A172 (cell line): ENCODE measurements at regions not wholly inside any gene's neighbourhood (a gene's known extent, or its start where the extent isn't known, plus 50 kb on each side); places are given as distances from the start of the nearest gene placed in this dataset.
A peak's percentile ranks its signal among the peaks of the same experiment; 100 is the strongest.

Experiments used
- DNase-seq: peaks from one replicate; pipeline ENCODE4 v3.0.0-alpha.2; 2015; ENCODE audit warnings: low spot score

GRCh38 chr22:34903416-34903815, 162.5 kb upstream of the ISX start:
- DNase-seq, result no peak

GRCh38 chr22:34904486-34904885, 161.5 kb upstream of the ISX start:
- DNase-seq, result no peak

DNA sequence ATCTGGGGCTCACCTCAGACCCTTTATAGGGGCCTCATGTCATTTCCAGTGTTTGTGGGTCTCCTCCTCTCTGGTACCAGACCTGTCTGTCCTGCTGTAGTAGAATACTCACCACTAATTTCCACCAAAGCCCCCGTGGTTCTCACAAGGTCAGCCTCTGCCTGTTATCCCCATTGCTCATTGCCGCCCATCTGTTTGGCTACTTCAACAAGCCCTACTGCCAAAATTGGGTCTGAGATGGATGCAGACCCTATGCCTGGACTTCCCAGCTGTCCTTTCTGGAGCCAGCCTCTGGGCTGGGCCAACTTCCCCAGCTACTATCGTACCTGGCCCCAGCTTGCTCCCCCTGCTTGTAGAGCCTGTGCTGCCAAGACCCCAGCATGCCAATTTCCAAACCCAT, 152.1 kb upstream of the ISX start:
- no peak for DNase-seq

DNA sequence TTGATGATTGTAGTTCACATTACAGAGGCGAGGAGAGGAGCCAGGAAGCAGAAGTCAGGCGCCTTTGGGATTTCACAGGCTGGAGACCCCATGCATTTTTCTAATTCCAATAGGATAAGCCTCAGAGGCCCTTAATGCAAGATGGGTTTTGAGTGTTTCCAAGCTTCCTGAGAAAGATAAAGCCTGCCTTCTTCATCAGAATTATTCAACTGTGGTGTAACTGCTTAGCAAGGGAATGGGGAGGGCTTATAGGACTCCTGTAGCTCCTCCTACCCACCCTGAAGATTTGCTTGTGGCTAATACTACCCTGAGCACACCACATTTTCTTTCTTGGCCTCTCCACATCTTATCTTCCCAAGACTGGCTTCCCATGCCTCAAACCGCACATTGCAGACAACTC, 151.1 kb upstream of the ISX start:
- no peak for DNase-seq

DNA sequence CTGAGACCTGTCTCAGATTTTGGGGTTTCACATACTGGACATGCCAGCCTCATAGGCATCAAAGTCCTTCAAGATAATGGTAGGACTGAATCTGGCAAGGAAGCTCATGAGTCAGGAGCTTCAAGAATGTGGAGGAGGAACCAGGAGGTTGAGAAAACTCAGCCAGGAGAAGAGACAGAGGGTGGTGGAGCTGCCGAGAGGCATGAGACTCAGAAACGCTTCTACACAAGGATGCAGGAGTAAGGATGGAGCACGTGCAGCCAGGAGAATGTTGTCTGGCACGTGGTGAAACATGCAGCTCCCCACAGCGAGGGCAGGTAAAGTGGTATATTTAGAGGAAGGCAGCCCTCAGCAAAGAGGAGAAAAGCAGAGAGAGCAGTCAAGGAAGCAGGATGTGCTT, 148.7 kb upstream of the ISX start:
- DNase-seq, result no peak

- DNase-seq, result no peak
Observed at GRCh38 chr22:34931026-34931425, 134.9 kb upstream of the ISX start.

DNA sequence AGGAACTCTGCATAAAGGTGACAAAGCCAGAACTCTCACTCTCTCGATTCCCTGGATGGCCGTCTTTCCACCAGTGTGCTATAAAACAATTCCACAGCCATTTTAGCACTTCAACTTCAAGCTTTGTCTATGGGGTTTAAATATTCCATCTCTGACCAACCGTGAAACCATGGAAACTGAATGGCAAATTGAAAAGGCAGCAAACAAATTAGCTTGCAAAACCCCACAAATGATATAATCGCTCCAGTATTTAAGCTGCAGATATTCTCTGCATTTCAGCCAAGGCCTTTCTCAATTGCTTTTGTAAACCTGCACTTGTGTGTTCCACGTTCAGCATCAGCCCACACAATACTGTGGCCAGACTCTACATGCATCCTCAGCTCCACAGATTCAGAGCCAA, 131.7 kb upstream of the ISX start:
- DNase-seq, result no peak

- no peak for DNase-seq
Observed at GRCh38 chr22:34943830-34944229, 122.1 kb upstream of the ISX start.

DNA sequence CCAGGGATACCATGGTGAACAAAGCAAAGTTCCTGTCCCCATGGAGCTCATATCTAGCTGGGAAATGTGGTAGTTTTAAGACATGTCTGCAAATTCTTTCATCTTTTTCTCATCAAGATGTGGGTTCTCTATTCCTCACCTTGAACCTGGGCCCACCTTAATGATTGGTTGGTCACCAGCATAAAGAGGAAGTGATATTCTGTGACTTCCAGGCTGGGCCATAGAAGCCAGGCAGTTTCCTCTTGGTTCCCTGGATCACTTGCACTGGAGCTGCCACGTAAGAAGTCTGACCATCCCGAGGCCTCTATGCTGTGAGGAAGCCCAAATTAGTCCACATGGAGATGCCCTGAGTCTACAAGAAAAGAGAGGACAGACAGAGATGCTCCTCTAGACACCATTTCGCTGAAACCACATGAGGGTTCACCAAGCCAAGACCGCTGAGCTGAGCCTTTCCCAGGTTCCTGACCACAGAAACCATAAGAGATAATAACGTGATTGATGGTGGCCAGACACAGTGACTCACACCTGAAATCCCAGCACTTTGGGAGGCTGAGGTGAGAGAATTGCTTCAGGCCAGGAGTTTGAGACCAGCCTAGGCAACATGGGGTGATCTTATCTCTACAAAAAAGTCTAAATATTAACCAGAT, 119.5 kb upstream of the ISX start:
- peak; percentile 2 for DNase-seq

- no peak for DNase-seq
Observed at GRCh38 chr22:34950489-34950888, 115.5 kb upstream of the ISX start.

- no peak for DNase-seq
Observed at GRCh38 chr22:34951212-34951611, 114.7 kb upstream of the ISX start.

DNA sequence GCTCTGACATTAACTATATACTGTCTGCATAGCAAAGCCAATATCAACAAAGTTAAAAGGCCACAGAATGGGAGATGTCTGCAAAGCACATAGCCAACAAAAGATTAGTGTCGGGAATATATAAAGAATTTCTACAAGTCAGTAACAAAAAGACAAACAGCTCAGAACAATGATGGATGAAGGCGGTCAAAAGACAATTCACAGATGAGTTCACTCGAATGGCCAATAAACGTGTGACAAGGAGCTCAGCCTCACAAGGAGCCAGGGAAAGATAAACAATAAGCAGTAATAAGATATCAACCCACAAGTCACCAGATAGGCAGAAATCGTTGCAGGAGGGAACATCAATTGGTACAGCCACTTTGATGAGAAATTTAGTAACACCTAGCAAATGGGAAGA, 106.0 kb upstream of the ISX start:
- no peak for DNase-seq

DNA sequence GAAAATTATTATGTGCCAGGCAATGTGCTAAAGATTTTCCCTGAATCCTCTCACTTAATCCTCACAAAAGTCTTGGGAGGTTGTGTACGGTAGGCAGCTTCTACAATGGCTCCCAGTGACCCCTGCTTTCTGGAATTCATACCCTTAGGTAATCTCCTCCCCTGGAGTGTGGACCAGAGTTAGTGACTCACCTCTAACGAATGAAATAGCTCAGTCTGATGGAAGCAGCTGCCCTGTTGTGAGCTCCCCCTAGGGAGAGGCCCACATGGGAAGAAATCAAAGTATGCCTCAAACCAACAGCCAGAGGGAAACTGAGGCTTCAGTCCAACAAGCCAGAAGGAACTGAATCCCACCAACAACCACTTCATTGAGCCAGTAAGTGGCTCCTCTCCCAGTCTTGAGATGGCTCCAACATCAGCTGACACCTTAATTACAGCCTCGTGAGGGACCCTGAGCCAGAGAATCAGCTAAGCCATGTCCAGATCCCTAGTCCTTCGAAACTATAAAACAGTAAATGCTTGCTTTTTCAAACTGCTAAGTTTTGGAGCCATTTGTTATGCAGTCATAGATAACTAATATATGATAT, 98.9 kb upstream of the ISX start:
- DNase-seq, result peak; percentile 1

DNA sequence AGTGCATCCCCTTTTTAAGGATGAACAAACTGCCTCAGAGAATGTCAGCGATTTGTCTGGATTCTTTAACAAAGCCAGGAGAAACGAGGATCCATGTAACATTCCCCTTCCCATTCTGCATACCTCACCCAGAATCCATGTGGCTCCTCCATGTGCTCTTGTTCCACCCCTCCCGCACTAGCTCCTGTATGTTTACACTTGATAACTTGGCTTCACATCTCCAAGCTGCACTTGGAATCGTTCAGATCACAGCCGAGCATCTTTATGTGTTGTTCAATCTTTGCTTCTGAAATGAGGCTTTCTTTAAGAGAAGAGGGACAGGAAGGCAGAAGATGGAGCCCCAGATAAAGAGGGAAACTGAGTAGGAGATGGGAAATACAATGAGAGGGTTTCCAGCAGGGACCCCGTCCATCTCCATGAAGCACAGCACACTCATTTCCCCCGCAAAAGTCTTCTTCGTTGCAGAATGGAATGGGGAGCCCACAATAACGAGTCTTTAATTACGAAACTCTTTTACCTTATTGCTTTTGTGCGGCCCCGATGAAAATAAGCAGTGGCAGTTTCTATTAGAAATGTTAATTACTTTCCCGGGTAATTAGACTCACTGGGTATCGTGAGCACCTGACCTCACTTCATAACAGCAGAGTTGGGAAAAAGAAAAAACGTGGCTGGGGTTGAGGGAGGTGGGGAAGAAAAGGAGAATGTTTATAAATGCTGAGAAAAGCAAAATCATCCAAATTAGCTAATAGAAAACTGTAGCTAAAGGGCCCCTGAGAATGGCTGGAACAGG, 96.8 kb upstream of the ISX start:
- DNase-seq, result no peak

DNA sequence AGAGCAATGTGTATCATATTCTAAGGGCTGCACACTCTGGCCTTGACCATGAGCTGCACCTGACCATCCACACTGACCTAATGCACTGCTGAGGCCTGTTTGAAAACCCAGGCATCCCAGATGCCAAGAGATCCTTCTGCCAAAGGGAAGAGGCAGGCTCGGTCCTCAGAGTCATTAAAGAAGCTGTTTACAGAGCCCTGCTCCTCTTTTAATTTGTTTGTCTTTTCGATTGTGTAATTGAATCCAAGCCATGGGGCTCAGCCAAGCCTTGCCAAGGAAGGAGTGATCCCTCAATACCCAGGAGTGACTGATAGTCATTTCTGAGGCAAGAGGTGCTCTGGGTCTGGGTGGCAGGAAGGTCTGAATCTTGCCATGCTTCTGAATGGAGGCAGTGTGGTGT, 94.5 kb upstream of the ISX start:
- DNase-seq, result no peak

- no peak for DNase-seq
Observed at GRCh38 chr22:34972191-34972897, 93.6 kb upstream of the ISX start.

DNA sequence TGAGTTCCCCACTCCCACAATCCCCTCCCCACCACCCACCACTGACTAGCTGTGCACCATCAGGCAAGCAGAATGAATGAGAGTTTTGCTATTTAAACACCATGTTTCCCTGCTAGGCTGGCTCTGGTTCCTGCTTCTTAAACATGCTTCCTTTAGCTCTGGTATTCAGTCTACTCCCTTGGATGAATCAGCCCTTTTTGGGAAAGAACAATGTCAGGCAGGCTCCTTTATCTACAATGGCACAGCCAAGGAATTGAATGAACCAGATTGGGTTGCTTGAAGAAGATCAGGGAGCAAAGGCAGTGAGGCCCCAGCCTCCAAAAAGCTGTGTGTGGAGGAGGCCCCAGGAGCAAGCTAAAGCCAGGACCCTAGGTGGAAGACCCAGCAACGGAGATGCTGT, 92.9 kb upstream of the ISX start:
- DNase-seq, result no peak

- no peak for DNase-seq
Observed at GRCh38 chr22:34973926-34974325, 92.0 kb upstream of the ISX start.

DNA sequence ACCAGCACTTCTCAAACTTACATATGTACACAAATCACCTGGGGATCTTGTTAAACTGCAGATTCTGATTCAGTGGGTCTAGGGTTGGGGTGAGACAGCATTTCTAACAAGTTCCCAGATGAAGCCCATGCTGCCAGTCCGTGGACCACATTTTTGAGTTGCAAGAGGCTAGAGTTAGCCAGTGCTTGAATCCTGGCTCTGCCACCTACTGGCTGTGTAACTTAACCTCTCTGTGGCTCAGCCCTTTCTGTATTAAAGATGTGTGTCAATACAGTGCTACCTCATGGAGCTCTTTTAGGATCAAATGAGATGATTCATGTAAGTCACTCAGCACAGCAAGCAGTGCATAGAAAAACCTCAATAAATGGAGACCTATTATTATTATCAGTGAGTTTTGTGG, 90.2 kb upstream of the ISX start:
- no peak for DNase-seq

GRCh38 chr22:34976474-34976873, 89.5 kb upstream of the ISX start:
- no peak for DNase-seq

- no peak for DNase-seq
Observed at GRCh38 chr22:34976886-34977285, 89.1 kb upstream of the ISX start.

GRCh38 chr22:34986523-34986922, 79.4 kb upstream of the ISX start:
- DNase-seq, result no peak

DNA sequence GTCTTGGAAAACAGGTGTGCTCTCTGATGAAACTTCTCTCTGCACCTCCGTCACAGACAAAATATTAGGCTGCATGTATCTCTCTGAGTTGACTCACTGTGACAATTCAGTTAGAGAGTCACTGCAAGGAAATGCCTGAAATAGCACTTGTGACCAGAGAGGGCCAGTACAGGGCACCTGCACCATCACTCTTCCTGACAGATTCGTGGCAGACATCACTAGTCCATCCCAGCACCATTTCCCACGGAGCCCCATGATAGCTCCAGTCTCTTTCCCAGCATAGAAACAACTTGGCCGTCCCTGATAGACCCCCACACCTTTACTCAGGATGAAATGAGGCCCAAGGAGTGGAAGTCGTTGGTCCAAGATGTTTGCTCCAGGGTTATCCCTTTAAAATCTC, 73.3 kb upstream of the ISX start:
- DNase-seq, result no peak
